ENCODE measurements at regions not wholly inside any gene's neighbourhood (a gene's known extent, or its start where the extent isn't known, plus 50 kb on each side); places are given as distances from the start of the nearest gene placed in this dataset.
"Not testable (repeated sequence)": the region's sequence is repeated elsewhere in the genome, so short reads cannot be mapped to it uniquely, and the experiment has no call there.

DNA sequence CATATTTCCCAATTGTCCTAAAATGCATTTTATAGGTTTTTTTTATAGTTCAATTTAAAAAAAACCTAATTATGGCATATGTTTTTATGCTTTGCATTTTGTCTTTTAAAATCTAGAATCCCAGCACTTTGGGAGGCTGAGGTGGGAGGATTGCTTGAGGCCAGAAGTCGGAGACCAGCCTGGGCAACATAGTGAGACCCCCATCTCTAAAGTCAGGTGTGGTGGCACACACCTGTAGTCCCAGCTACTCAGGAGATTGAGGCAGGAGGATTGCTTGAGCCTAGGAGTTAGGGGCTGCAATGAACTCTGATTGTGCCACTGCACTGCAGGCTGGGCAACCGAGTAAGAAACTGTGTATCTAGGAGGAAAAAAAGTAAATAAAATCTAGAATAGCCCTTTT is 137.2 kb upstream of the POU3F1 start:
- TF ChIP-seq POLR2AphosphoS5 (IDR thresholded peaks at IDR 0.05; ENCODE audit: insufficient read depth in 1 of 2, low read depth in 1 of 2), result no peak
- TF ChIP-seq, protein P1, sequence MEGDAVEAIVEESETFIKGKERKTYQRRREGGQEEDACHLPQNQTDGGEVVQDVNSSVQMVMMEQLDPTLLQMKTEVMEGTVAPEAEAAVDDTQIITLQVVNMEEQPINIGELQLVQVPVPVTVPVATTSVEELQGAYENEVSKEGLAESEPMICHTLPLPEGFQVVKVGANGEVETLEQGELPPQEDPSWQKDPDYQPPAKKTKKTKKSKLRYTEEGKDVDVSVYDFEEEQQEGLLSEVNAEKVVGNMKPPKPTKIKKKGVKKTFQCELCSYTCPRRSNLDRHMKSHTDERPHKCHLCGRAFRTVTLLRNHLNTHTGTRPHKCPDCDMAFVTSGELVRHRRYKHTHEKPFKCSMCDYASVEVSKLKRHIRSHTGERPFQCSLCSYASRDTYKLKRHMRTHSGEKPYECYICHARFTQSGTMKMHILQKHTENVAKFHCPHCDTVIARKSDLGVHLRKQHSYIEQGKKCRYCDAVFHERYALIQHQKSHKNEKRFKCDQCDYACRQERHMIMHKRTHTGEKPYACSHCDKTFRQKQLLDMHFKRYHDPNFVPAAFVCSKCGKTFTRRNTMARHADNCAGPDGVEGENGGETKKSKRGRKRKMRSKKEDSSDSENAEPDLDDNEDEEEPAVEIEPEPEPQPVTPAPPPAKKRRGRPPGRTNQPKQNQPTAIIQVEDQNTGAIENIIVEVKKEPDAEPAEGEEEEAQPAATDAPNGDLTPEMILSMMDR (IDR thresholded peaks at IDR 0.05), result no peak
- TF ChIP-seq POLR2A (IDR thresholded peaks at IDR 0.05), result no peak
- H3K27me3 ChIP-seq, result no peaks in the 10 kb centered on the region
- H3K4me1 ChIP-seq, result no peaks in the 10 kb centered on the region
- H3K9me3 ChIP-seq, result no peaks in the 10 kb centered on the region
- no peak overlapping the region for H3K27ac ChIP-seq
- H3K36me3 ChIP-seq, result no peaks in the 10 kb centered on the region
- intact Hi-C loops (cut with DNase I), result no loop called here
- DNase-seq (ENCODE audit: extremely low spot score in 2 of 2), result no peak
- H3K4me3 ChIP-seq, result no peak overlapping the region

DNA sequence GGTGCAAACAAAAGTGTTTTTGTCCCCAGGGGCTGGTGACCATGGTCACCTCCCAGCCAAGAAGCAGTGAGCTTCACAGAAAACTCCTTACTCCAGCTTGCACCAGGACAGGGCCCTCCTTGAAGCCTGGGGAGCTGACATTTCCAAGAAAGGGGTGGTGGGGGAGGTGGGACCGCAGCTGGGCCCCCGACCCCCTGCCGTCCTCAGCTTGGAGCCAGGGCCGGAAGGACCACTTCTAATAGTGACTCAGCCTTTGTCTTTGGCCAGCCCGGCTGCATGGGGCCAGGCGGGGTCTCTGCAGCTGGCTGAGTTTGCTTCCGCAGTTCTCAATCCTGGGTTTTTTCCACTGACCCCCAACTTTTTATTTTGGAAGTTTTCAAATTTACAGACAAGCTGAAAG is 136.5 kb upstream of the POU3F1 start:
- TF ChIP-seq POLR2AphosphoS5 (IDR thresholded peaks at IDR 0.05; ENCODE audit: insufficient read depth in 1 of 2, low read depth in 1 of 2), result no peak
- no peak for TF ChIP-seq POLR2A (IDR thresholded peaks at IDR 0.05)
- TF ChIP-seq, protein P1 (IDR thresholded peaks at IDR 0.05), result no peak
- Histone ChIP-seq H3K27me3 (no peaks in the 10 kb centered on the region), H3K4me1 (no peaks in the 10 kb centered on the region), H3K9me3 (no peaks in the 10 kb centered on the region), H3K36me3 (no peaks in the 10 kb centered on the region), H3K4me3 (no peak overlapping the region), H3K27ac (no peak overlapping the region)
- no peak for DNase-seq (ENCODE audit: extremely low spot score in 2 of 2)
- intact Hi-C loops (cut with DNase I), result no loop called here

DNA sequence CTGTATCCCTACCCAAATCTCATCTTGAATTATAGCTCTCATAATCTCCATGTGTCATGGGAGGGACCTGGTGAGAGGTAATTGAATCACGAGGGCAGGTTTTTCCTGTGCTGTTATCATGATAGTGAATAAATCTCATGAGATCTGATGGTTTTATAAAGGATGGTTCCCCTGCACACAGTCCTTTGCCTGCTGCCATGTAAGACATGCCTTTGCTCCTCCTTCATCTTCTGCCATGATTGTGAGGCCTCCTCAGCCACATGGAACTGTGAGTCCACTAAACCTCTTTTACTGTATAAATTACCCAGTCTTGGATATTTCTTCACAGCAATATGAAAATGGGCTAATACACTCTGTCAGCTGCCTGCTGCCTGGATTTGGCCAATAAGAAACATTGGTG is 133.8 kb upstream of the POU3F1 start:
- H3K27me3 ChIP-seq; H3K36me3 ChIP-seq; intact Hi-C loops (cut with DNase I); H3K27ac ChIP-seq; H3K9me3 ChIP-seq; H3K4me1 ChIP-seq; DNase-seq (ENCODE audit: extremely low spot score in 2 of 2); H3K4me3 ChIP-seq: not testable (repeated sequence)

DNA sequence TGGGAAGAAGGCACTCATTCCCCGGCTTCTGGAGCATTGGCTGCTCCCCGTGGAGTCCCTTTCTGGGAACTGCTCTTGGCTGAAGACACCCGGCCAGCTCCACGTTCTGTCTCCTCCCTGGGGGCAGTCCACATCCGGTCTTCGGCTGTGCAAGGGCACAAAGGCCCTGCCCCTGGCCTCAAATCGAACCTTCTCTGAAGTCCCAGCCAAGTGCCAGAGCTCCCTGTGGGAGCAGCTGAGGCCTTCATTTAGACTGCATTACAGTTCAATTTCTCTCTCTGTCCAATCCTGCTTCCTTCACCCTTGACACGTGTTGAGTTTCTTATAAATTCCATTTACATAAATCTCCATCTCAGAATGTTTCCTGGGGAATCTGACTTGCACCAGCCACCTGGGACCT is 132.9 kb upstream of the POU3F1 start:
- DNase-seq (ENCODE audit: extremely low spot score in 2 of 2), result no peak
- no peak overlapping the region for H3K27ac ChIP-seq
- H3K4me3 ChIP-seq, result no peak overlapping the region
- no peaks in the 10 kb centered on the region for H3K36me3 ChIP-seq
- H3K27me3 ChIP-seq, result no peaks in the 10 kb centered on the region
- H3K4me1 ChIP-seq, result no peaks in the 10 kb centered on the region
- intact Hi-C loops (cut with DNase I), result no loop called here
- H3K9me3 ChIP-seq, result no peaks in the 10 kb centered on the region
- TF ChIP-seq, protein P1 (IDR thresholded peaks at IDR 0.05), result no peak
- TF ChIP-seq POLR2AphosphoS5 (IDR thresholded peaks at IDR 0.05; ENCODE audit: insufficient read depth in 1 of 2, low read depth in 1 of 2), result no peak
- no peak for TF ChIP-seq POLR2A (IDR thresholded peaks at IDR 0.05)

DNA sequence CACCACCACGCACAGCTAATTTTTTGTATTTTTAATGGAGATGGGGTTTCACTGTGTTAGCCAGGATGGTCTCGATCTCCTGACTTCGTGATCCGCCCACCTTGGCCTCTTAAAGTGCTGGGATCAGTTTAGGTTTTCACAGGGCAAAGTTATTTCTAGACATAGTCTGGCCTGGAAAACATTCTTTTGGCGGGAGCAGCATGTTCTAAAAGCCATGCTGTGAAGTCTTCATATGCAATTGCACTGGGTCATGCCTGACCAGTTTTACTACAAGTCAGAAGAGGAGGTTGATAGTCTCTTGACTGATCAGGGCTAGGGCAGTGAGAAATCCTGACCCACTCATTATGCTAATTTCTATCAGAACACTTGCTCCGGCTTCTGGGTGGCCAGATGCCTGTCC is 131.6 kb upstream of the POU3F1 start:
- TF ChIP-seq POLR2AphosphoS5 (IDR thresholded peaks at IDR 0.05; ENCODE audit: insufficient read depth in 1 of 2, low read depth in 1 of 2) (no peak), POLR2A (IDR thresholded peaks at IDR 0.05) (no peak)
- TF ChIP-seq, protein P1 (IDR thresholded peaks at IDR 0.05), result no peak
- no peaks in the 10 kb centered on the region for H3K27me3 ChIP-seq
- no peak for DNase-seq (ENCODE audit: extremely low spot score in 2 of 2)
- H3K27ac ChIP-seq, result no peak overlapping the region
- no peaks in the 10 kb centered on the region for H3K9me3 ChIP-seq
- no peak overlapping the region for H3K4me3 ChIP-seq
- H3K4me1 ChIP-seq, result no peaks in the 10 kb centered on the region
- intact Hi-C loops (cut with DNase I), result no loop called here
- H3K36me3 ChIP-seq, result no peaks in the 10 kb centered on the region

DNA sequence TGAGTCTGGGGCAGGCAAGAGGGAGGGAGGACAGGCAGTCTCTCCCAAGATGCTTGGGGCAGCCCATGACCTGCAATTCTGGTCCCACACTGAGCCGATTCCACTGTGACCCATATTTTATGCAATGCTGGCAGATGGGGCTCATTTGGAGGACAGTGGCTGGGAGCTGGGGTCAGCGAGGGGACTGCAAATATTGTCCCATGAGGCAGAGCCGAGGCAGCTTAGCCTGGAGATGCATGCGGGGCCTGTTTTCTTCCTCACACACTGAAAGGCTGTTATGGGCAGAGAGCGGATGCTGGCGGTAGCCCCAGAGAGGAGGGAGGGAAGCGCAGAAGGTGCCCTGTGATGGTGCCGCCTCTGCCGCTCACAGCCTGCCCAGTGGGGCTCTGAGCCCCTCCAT is 128.5 kb upstream of the POU3F1 start:
- Histone ChIP-seq H3K27ac (no peak overlapping the region), H3K36me3 (no peaks in the 10 kb centered on the region), H3K4me3 (no peak overlapping the region), H3K27me3 (no peaks in the 10 kb centered on the region), H3K9me3 (no peaks in the 10 kb centered on the region), H3K4me1 (no peaks in the 10 kb centered on the region)
- no peak for DNase-seq (ENCODE audit: extremely low spot score in 2 of 2)
- TF ChIP-seq POLR2AphosphoS5 (IDR thresholded peaks at IDR 0.05; ENCODE audit: insufficient read depth in 1 of 2, low read depth in 1 of 2), result no peak
- TF ChIP-seq, protein P1 (IDR thresholded peaks at IDR 0.05), result no peak
- TF ChIP-seq POLR2A (IDR thresholded peaks at IDR 0.05), result no peak
- intact Hi-C loops (cut with DNase I), result no loop called here

Measured in vagina (tissue), 2 donors.